IMR-90 (cell line): ENCODE measurements at regions not wholly inside any gene's neighbourhood (a gene's known extent, or its start where the extent isn't known, plus 50 kb on each side); places are given as distances from the start of the nearest gene placed in this dataset.

Experiments
- CEBPB ChIP-seq: IDR thresholded peaks from 2 replicates; pipeline ENCODE4 v1.6.1; 2012; ENCODE audit warnings: low read depth, low read length, improper control_type of control experiment
- CTCF ChIP-seq: conservative IDR thresholded peaks from 2 replicates; pipeline ENCODE4 v1.5.1; 2012; ENCODE audit warnings: mild to moderate bottlenecking, low read depth, low read length, improper control_type of control experiment
- FOS ChIP-seq: fragments of 150-350 bp; IDR thresholded peaks from 2 replicates; pipeline ENCODE4 v1.6.1; 2016; ENCODE audit warnings: low read depth, low read length
- POLR2A ChIP-seq: IDR thresholded peaks from 2 replicates; pipeline ENCODE4 v1.6.1; 2012; ENCODE audit warnings: mild to moderate bottlenecking, low read depth, low read length

- TF ChIP-seq CTCF: no peak
- no peak for TF ChIP-seq CEBPB
- TF ChIP-seq POLR2A: no peak
- no peak for TF ChIP-seq FOS
Measured at GRCh38 chr2:57908736-57909161, 137.9 kb upstream of the VRK2 start.
